ENCODE measurements at regions not wholly inside any gene's neighbourhood (a gene's known extent, or its start where the extent isn't known, plus 50 kb on each side); places are given as distances from the start of the nearest gene placed in this dataset.
A peak's percentile ranks its signal among the peaks of the same experiment; 100 is the strongest.

GRCh38 chr13:106369091-106369490 is 166.4 kb downstream of the EFNB2 start:
- H3K9ac ChIP-seq (ENCODE audit: low read length), result no peak overlapping the region
- H3K27me3 ChIP-seq (ENCODE audit: control insufficient read depth, insufficient read depth, low read length), result no peaks in the 10 kb centered on the region

GRCh38 chr13:106367361-106367971 is 168.0 kb downstream of the EFNB2 start:
- Histone ChIP-seq H3K36me3 (ENCODE audit: control insufficient read depth, insufficient read depth, low read length) (no peaks in the 10 kb centered on the region), H3K4me1 (ENCODE audit: control insufficient read depth, insufficient read depth, low read length) (no peaks in the 10 kb centered on the region), H3K4me3 (ENCODE audit: low read length) (no peak overlapping the region), H3K27me3 (ENCODE audit: control insufficient read depth, insufficient read depth, low read length) (no peaks in the 10 kb centered on the region), H3K9ac (ENCODE audit: low read length) (no peak overlapping the region), H3K9me3 (ENCODE audit: control insufficient read depth, low read length) (no peaks in the 10 kb centered on the region)

More at GRCh38 chr13:106369091-106369490, 166.4 kb downstream of the EFNB2 start:
- H3K4me1 ChIP-seq (ENCODE audit: control insufficient read depth, insufficient read depth, low read length), result no peaks in the 10 kb centered on the region
- no peaks in the 10 kb centered on the region for H3K36me3 ChIP-seq (ENCODE audit: control insufficient read depth, insufficient read depth, low read length)
- H3K9me3 ChIP-seq (ENCODE audit: control insufficient read depth, low read length), result no peaks in the 10 kb centered on the region
- H3K4me3 ChIP-seq (ENCODE audit: low read length), result no peak overlapping the region

GRCh38 chr13:106362707-106363106 is 172.8 kb downstream of the EFNB2 start:
- no peaks in the 10 kb centered on the region for H3K27me3 ChIP-seq (ENCODE audit: control insufficient read depth, insufficient read depth, low read length)
- no peaks in the 10 kb centered on the region for H3K4me1 ChIP-seq (ENCODE audit: control insufficient read depth, insufficient read depth, low read length)
- H3K9me3 ChIP-seq (ENCODE audit: control insufficient read depth, low read length), result no peaks in the 10 kb centered on the region
- H3K9ac ChIP-seq (ENCODE audit: low read length), result no peak overlapping the region
- no peaks in the 10 kb centered on the region for H3K36me3 ChIP-seq (ENCODE audit: control insufficient read depth, insufficient read depth, low read length)
- no peak overlapping the region for H3K4me3 ChIP-seq (ENCODE audit: low read length)

GRCh38 chr13:106361621-106362020 is 173.8 kb downstream of the EFNB2 start:
- H3K9me3 ChIP-seq (ENCODE audit: control insufficient read depth, low read length), result no peaks in the 10 kb centered on the region
- no peaks in the 10 kb centered on the region for H3K36me3 ChIP-seq (ENCODE audit: control insufficient read depth, insufficient read depth, low read length)
- H3K4me3 ChIP-seq (ENCODE audit: low read length), result no peak overlapping the region
- no peaks in the 10 kb centered on the region for H3K27me3 ChIP-seq (ENCODE audit: control insufficient read depth, insufficient read depth, low read length)
- no peak overlapping the region for H3K9ac ChIP-seq (ENCODE audit: low read length)
- no peaks in the 10 kb centered on the region for H3K4me1 ChIP-seq (ENCODE audit: control insufficient read depth, insufficient read depth, low read length)

GRCh38 chr13:106357198-106357597 is 178.3 kb downstream of the EFNB2 start:
- peaks cover 5% of the 10 kb centered on the region for H3K4me1 ChIP-seq (ENCODE audit: control insufficient read depth, insufficient read depth, low read length)
- no peak overlapping the region for H3K9ac ChIP-seq (ENCODE audit: low read length)
- H3K9me3 ChIP-seq (ENCODE audit: control insufficient read depth, low read length), result no peaks in the 10 kb centered on the region
- no peaks in the 10 kb centered on the region for H3K36me3 ChIP-seq (ENCODE audit: control insufficient read depth, insufficient read depth, low read length)
- no peaks in the 10 kb centered on the region for H3K27me3 ChIP-seq (ENCODE audit: control insufficient read depth, insufficient read depth, low read length)
- H3K4me3 ChIP-seq (ENCODE audit: low read length), result no peak overlapping the region

- Histone ChIP-seq H3K9ac (ENCODE audit: low read length) (no peak overlapping the region), H3K4me3 (ENCODE audit: low read length) (no peak overlapping the region), H3K27me3 (ENCODE audit: control insufficient read depth, insufficient read depth, low read length) (no peaks in the 10 kb centered on the region), H3K4me1 (ENCODE audit: control insufficient read depth, insufficient read depth, low read length) (peaks cover 12% of the 10 kb centered on the region), H3K36me3 (ENCODE audit: control insufficient read depth, insufficient read depth, low read length) (no peaks in the 10 kb centered on the region), H3K9me3 (ENCODE audit: control insufficient read depth, low read length) (no peaks in the 10 kb centered on the region)
Observed at GRCh38 chr13:106355866-106356265, 179.6 kb downstream of the EFNB2 start.

- H3K4me3 ChIP-seq (ENCODE audit: low read length), result no peak overlapping the region
- H3K27me3 ChIP-seq (ENCODE audit: control insufficient read depth, insufficient read depth, low read length), result no peaks in the 10 kb centered on the region
- peaks cover 15% of the 10 kb centered on the region for H3K4me1 ChIP-seq (ENCODE audit: control insufficient read depth, insufficient read depth, low read length)
- H3K9ac ChIP-seq (ENCODE audit: low read length), result no peak overlapping the region
- no peaks in the 10 kb centered on the region for H3K9me3 ChIP-seq (ENCODE audit: control insufficient read depth, low read length)
- no peaks in the 10 kb centered on the region for H3K36me3 ChIP-seq (ENCODE audit: control insufficient read depth, insufficient read depth, low read length)
Observed at GRCh38 chr13:106354961-106355360, 180.5 kb downstream of the EFNB2 start.

- H3K9ac ChIP-seq (ENCODE audit: low read length), result no peak overlapping the region
- peaks cover 15% of the 10 kb centered on the region for H3K4me1 ChIP-seq (ENCODE audit: control insufficient read depth, insufficient read depth, low read length)
- no peaks in the 10 kb centered on the region for H3K36me3 ChIP-seq (ENCODE audit: control insufficient read depth, insufficient read depth, low read length)
- H3K27me3 ChIP-seq (ENCODE audit: control insufficient read depth, insufficient read depth, low read length), result no peaks in the 10 kb centered on the region
- H3K4me3 ChIP-seq (ENCODE audit: low read length), result no peak overlapping the region
- no peaks in the 10 kb centered on the region for H3K9me3 ChIP-seq (ENCODE audit: control insufficient read depth, low read length)
Observed at GRCh38 chr13:106352850-106353249, 182.6 kb downstream of the EFNB2 start.

GRCh38 chr13:106351251-106351650 is 184.2 kb downstream of the EFNB2 start:
- Histone ChIP-seq H3K9me3 (ENCODE audit: control insufficient read depth, low read length) (no peaks in the 10 kb centered on the region), H3K9ac (ENCODE audit: low read length) (no peak overlapping the region), H3K36me3 (ENCODE audit: control insufficient read depth, insufficient read depth, low read length) (no peaks in the 10 kb centered on the region), H3K27me3 (ENCODE audit: control insufficient read depth, insufficient read depth, low read length) (no peaks in the 10 kb centered on the region), H3K4me3 (ENCODE audit: low read length) (no peak overlapping the region), H3K4me1 (ENCODE audit: control insufficient read depth, insufficient read depth, low read length) (peaks cover 15% of the 10 kb centered on the region)

- H3K9me3 ChIP-seq (ENCODE audit: control insufficient read depth, low read length), result no peaks in the 10 kb centered on the region
Observed at GRCh38 chr13:106350208-106350607, 185.3 kb downstream of the EFNB2 start.

GRCh38 chr13:106349080-106349931 is 186.2 kb downstream of the EFNB2 start:
- H3K4me1 ChIP-seq (ENCODE audit: control insufficient read depth, insufficient read depth, low read length), result peaks cover 10% of the 10 kb centered on the region
- H3K4me3 ChIP-seq (ENCODE audit: low read length), result peak overlapping the region; percentile 20
- no peaks in the 10 kb centered on the region for H3K9me3 ChIP-seq (ENCODE audit: control insufficient read depth, low read length)
- H3K36me3 ChIP-seq (ENCODE audit: control insufficient read depth, insufficient read depth, low read length), result no peaks in the 10 kb centered on the region
- H3K9ac ChIP-seq (ENCODE audit: low read length), result peak overlapping the region; percentile 42
- no peaks in the 10 kb centered on the region for H3K27me3 ChIP-seq (ENCODE audit: control insufficient read depth, insufficient read depth, low read length)

More at GRCh38 chr13:106350208-106350607, 185.3 kb downstream of the EFNB2 start:
- H3K9ac ChIP-seq (ENCODE audit: low read length), result no peak overlapping the region
- no peak overlapping the region for H3K4me3 ChIP-seq (ENCODE audit: low read length)
- H3K36me3 ChIP-seq (ENCODE audit: control insufficient read depth, insufficient read depth, low read length), result no peaks in the 10 kb centered on the region
- peaks cover 13% of the 10 kb centered on the region for H3K4me1 ChIP-seq (ENCODE audit: control insufficient read depth, insufficient read depth, low read length)
- H3K27me3 ChIP-seq (ENCODE audit: control insufficient read depth, insufficient read depth, low read length), result no peaks in the 10 kb centered on the region

- Histone ChIP-seq H3K27me3 (ENCODE audit: control insufficient read depth, insufficient read depth, low read length) (no peaks in the 10 kb centered on the region), H3K9ac (ENCODE audit: low read length) (no peak overlapping the region), H3K4me3 (ENCODE audit: low read length) (no peak overlapping the region), H3K36me3 (ENCODE audit: control insufficient read depth, insufficient read depth, low read length) (no peaks in the 10 kb centered on the region), H3K9me3 (ENCODE audit: control insufficient read depth, low read length) (no peaks in the 10 kb centered on the region), H3K4me1 (ENCODE audit: control insufficient read depth, insufficient read depth, low read length) (peaks cover 14% of the 10 kb centered on the region)
Observed at GRCh38 chr13:106348075-106348840, 187.2 kb downstream of the EFNB2 start.
